ENCODE measurements at regions not wholly inside any gene's neighbourhood (a gene's known extent, or its start where the extent isn't known, plus 50 kb on each side); places are given as distances from the start of the nearest gene placed in this dataset.

GRCh38 chr13:22468824-22469223 is 712.0 kb upstream of the SGCG start:
- intact Hi-C loops (cut with micrococcal nuclease): no loop called here
- BruUV-seq (replicated peaks): no TSS peak
- WGBS, 2 experiments (ENCODE audit: extremely low coverage in 2 of 2, insufficient read length in 1 of 2): no CpG with 5 or more reads among the region's 4 CpGs

More at GRCh38 chr13:22468824-22469223, 712.0 kb upstream of the SGCG start:
- Histone ChIP-seq H2AK9ac (replicated peaks; ENCODE audit: low read depth, low read length, poor library complexity) (no peak overlapping the region), H4K20me1 (ENCODE audit: insufficient read depth, low read length) (no peaks in the 10 kb centered on the region), H3K4ac (ENCODE audit: low read depth, low read length) (no peak overlapping the region), H2AK5ac (ENCODE audit: low read depth, low read length) (no peak overlapping the region), H3K14ac (replicated peaks; ENCODE audit: low read depth, low read length) (no peak overlapping the region), H3K9me3 (ENCODE audit: control insufficient read depth, insufficient read depth, low read length) (peaks cover 5% of the 10 kb centered on the region), H4K5ac (ENCODE audit: low read depth, low read length) (no peak overlapping the region), H3K4me3 (ENCODE audit: insufficient read depth, low read depth, low read length) (no peak overlapping the region), H3K9ac (ENCODE audit: low read depth, low read length) (no peak overlapping the region), H3K27me3 (ENCODE audit: control insufficient read depth, insufficient read depth, low read length) (no peaks in the 10 kb centered on the region), H3K36me3 (ENCODE audit: control insufficient read depth, insufficient read depth, low read length) (no peaks in the 10 kb centered on the region), H3K56ac (ENCODE audit: extremely low read depth, insufficient read depth, low read length) (no peak overlapping the region), H2BK20ac (ENCODE audit: low read depth, low read length) (no peak overlapping the region), H4K91ac (ENCODE audit: insufficient read depth, low read depth, low read length) (no peak overlapping the region), H2BK5ac (ENCODE audit: low read depth, low read length, poor library complexity, severe bottlenecking) (no peak overlapping the region), H3K18ac (ENCODE audit: low read depth, low read length) (no peak overlapping the region), H2BK120ac (ENCODE audit: low read depth, low read length) (no peak overlapping the region), H3K4me1 (ENCODE audit: control insufficient read depth, insufficient read depth, low read length) (no peaks in the 10 kb centered on the region), H3K23ac (ENCODE audit: low read depth, low read length) (no peak overlapping the region), H2AFZ (replicated peaks; ENCODE audit: low read length, poor library complexity) (no peak overlapping the region), H3K4me2 (ENCODE audit: low read depth, low read length) (no peak overlapping the region), H2BK15ac (ENCODE audit: low read depth, low read length) (no peak overlapping the region), H4K8ac (ENCODE audit: low read depth in 2 of 2, low read length in 2 of 2) (no peak overlapping the region), H3K9me1 (ENCODE audit: insufficient read depth, low read length) (no peaks in the 10 kb centered on the region), H3K27ac (ENCODE audit: insufficient read depth, low read length) (no peak overlapping the region), H3K79me1 (ENCODE audit: low read depth in 1 of 2, low read length in 2 of 2) (no peaks in the 10 kb centered on the region)
- TF ChIP-seq RAD21 (IDR thresholded peaks at IDR 0.05; ENCODE audit: low read length): no peak
- TF ChIP-seq POLR2A (IDR thresholded peaks at IDR 0.05; ENCODE audit: low read depth, low read length): no peak
- no peak for TF ChIP-seq RFX5 (IDR thresholded peaks at IDR 0.05; ENCODE audit: low read depth, low read length)
- no peak for TF ChIP-seq NFE2L2 (IDR thresholded peaks at IDR 0.05; ENCODE audit: low read depth, low read length)
- no peak for TF ChIP-seq ELK1 (IDR thresholded peaks at IDR 0.05; ENCODE audit: borderline replicate concordance, low read depth, low read length)
- no peak for TF ChIP-seq RCOR1 (IDR thresholded peaks at IDR 0.05; ENCODE audit: insufficient replicate concordance, low read length)
- TF ChIP-seq CHD1 (IDR thresholded peaks at IDR 0.05; ENCODE audit: low read depth, low read length): no peak
- CTCF ChIA-PET: no interaction called here
- dilution Hi-C loops (cut with HindIII; ENCODE audit: low sequenced_read_pairs, unreplicated experiment) (no loop called here), in situ Hi-C loops (cut with MboI; ENCODE audit: low sequenced_read_pairs) (no loop called here)
- no peak for ATAC-seq (ENCODE audit: low read depth)
- DNase-seq: no peak
- POLR2A ChIA-PET (ENCODE audit: unreplicated experiment): interaction anchor here (0.6 kb wide), 1 partner anchor 29 kb away, joined by 3 read pairs; no protein-coding TSS in a partner anchor
